A549 (cell line): ENCODE measurements at regions not wholly inside any gene's neighbourhood (a gene's known extent, or its start where the extent isn't known, plus 50 kb on each side); places are given as distances from the start of the nearest gene placed in this dataset.

Experiments used
- ATAC-seq, 2 experiments: fragments of 200-7000 bp in 1 of 2; fragments of >200 bp in 1 of 2; cut with Nextera tagmentation in 1 of 2; cut with Tn5 transposase in 1 of 2; 3 replicates each; pipeline versions ENCODE4 v1.8.0 to v1.9.1; 2018 to 2020; ENCODE audit warnings: mild to moderate bottlenecking in 1 of 2, moderate library complexity in 1 of 2
- CTCF ChIA-PET: fragments of 300-600 bp; sonication (Branson Sonifier 250); formaldehyde crosslinking; extraction: SDS; loops from one replicate; lab custom pipeline; 2021; ENCODE audit warnings: antibody characterized with exemption, inconsistent platforms; lab: Yijun Ruan, JAX
- POLR2A ChIA-PET: fragments of 350-600 bp; formaldehyde crosslinking; extraction: SDS; loops from one replicate; lab custom pipeline; 2021; ENCODE audit warnings: antibody characterized with exemption, inconsistent platforms; lab: Yijun Ruan, JAX
- DNase-seq, 2 experiments: peaks; one replicate each; pipeline versions ENCODE4 v3.0.0 to v3.0.0-alpha.2; 2011 to 2016; ENCODE audit warnings: low read depth in 1 of 2, low spot score in 1 of 2
- FAIRE-seq: peaks from 2 replicates; lab custom pipeline; 2011; peaks lifted over from hg19 to GRCh38; lab: Jason Lieb, UNC
- H3K27ac ChIP-seq, 2 experiments: fragments of >200 bp; sonication (Bioruptor Twin); formaldehyde crosslinking; 3 replicates each; pipeline ENCODE4 v1.5.1; 2016 to 2017
- H3K4me1 ChIP-seq: fragments of >200 bp; sonication (Bioruptor Twin); formaldehyde crosslinking; 3 replicates; pipeline ENCODE4 v1.6.1; 2016
- H3K4me2 ChIP-seq: fragments of >200 bp; sonication (Bioruptor Twin); formaldehyde crosslinking; 3 replicates; pipeline ENCODE4 v1.6.1; 2016
- H3K4me3 ChIP-seq: fragments of >200 bp; sonication (Bioruptor Twin); formaldehyde crosslinking; 3 replicates; pipeline ENCODE4 v1.5.1; 2016
- H3K9me3 ChIP-seq: fragments of >200 bp; sonication (Bioruptor Twin); formaldehyde crosslinking; 3 replicates; pipeline ENCODE4 v1.6.1; 2016
- CBX8 ChIP-seq: fragments of 200-600 bp; sonication (generic); IDR thresholded peaks from 2 replicates; pipeline ENCODE4 v1.6.1; 2016
- EHF ChIP-seq: fragments of 250-450 bp; sonication (Bioruptor Pico); IDR thresholded peaks from 2 replicates; pipeline ENCODE4 v1.5.0; 2020; ENCODE audit warnings: mild to moderate bottlenecking
- EP300 ChIP-seq, 2 experiments: fragments of >200 bp; sonication (Bioruptor Twin); formaldehyde crosslinking; IDR thresholded peaks; 2 replicates in 1 of 2; 3 replicates in 1 of 2; pipeline ENCODE4 v1.6.1; 2016 to 2017
- HOXB5 ChIP-seq: fragments of 250-450 bp; sonication (Bioruptor Pico); IDR thresholded peaks from 2 replicates; pipeline ENCODE4 v1.5.0; 2020; ENCODE audit warnings: mild to moderate bottlenecking, moderate library complexity
- KDM5A ChIP-seq: fragments of 200-600 bp; sonication (generic); IDR thresholded peaks from 2 replicates; pipeline ENCODE4 v1.6.1; 2016; ENCODE audit warnings: antibody characterized with exemption, mild to moderate bottlenecking
- MAZ ChIP-seq: fragments of 150-350 bp; IDR thresholded peaks from 2 replicates; pipeline ENCODE4 v1.6.1; 2014; ENCODE audit warnings: antibody characterized with exemption, low read depth, low read length, borderline replicate concordance
- MYC ChIP-seq: IDR thresholded peaks from 2 replicates; pipeline ENCODE4 v1.6.1; 2012; ENCODE audit warnings: mild to moderate bottlenecking, inconsistent platforms, low read length, improper control_type of control experiment, borderline replicate concordance
- NFE2L2 ChIP-seq: fragments of 150-350 bp; conservative IDR thresholded peaks from 2 replicates; pipeline ENCODE4 v1.6.1; 2014; ENCODE audit warnings: low read length
- PHF8 ChIP-seq: fragments of 200-600 bp; sonication (generic); IDR thresholded peaks from 2 replicates; pipeline ENCODE4 v1.6.1; 2016; ENCODE audit warnings: low read depth, mild to moderate bottlenecking, antibody characterized with exemption, moderate library complexity, borderline replicate concordance
- POLR2AphosphoS2 ChIP-seq: conservative IDR thresholded peaks from 2 replicates; pipeline ENCODE4 v1.6.1; 2012; ENCODE audit warnings: low read length, improper control_type of control experiment, inconsistent platforms
- RAD21 ChIP-seq, 2 experiments: fragments of >200 bp in 1 of 2; sonication (Bioruptor Twin) in 1 of 2; formaldehyde crosslinking in 1 of 2; IDR thresholded peaks in 1 of 2; conservative IDR thresholded peaks in 1 of 2; 2 replicates in 1 of 2; 3 replicates in 1 of 2; pipeline ENCODE4 v1.6.1; 2012 to 2018; ENCODE audit warnings: inconsistent platforms in 1 of 2
- REST ChIP-seq: fragments of 200-600 bp; sonication (generic); IDR thresholded peaks from 2 replicates; pipeline ENCODE4 v1.6.1; 2016; ENCODE audit warnings: antibody characterized with exemption, mild to moderate bottlenecking, moderate library complexity
- RFX5 ChIP-seq: fragments of 450-650 bp; IDR thresholded peaks from 2 replicates; pipeline ENCODE4 v1.7.1; 2014; ENCODE audit warnings: antibody characterized with exemption, mild to moderate bottlenecking, moderate library complexity
- RNF2 ChIP-seq: fragments of 200-600 bp; sonication (generic); IDR thresholded peaks from 2 replicates; pipeline ENCODE4 v1.6.1; 2016; ENCODE audit warnings: low read depth, mild to moderate bottlenecking, antibody characterized with exemption, moderate library complexity, borderline replicate concordance
- SREBF2 ChIP-seq: fragments of 450-650 bp; IDR thresholded peaks from 2 replicates; pipeline ENCODE4 v1.6.1; 2014; ENCODE audit warnings: mild to moderate bottlenecking, moderate library complexity
- USF2 ChIP-seq: fragments of 450-650 bp; IDR thresholded peaks from 2 replicates; pipeline ENCODE4 v1.6.1; 2014; ENCODE audit warnings: antibody characterized with exemption
- ZFP36 ChIP-seq: fragments of 450-650 bp; IDR thresholded peaks from 2 replicates; pipeline ENCODE4 v1.6.1; 2014; ENCODE audit warnings: borderline replicate concordance; ENCODE audit not compliant: partially characterized antibody
- ZSCAN20 ChIP-seq: fragments of 250-450 bp; sonication (Bioruptor Pico); IDR thresholded peaks from 2 replicates; pipeline ENCODE4 v1.8.0; 2022; ENCODE audit warnings: mild to moderate bottlenecking, moderate library complexity
- WGBS: methylation state at CpG from one replicate; pipeline ENCODE4 v1.1.6; 2017; ENCODE audit errors: missing lambda C conversion rate; 5-methylcytosine and 5-hydroxymethylcytosine counted together
- TF ChIP-seq, protein P1 (sequence below): fragments of >200 bp; sonication (Bioruptor Twin); formaldehyde crosslinking; IDR thresholded peaks from 2 replicates; pipeline ENCODE4 v1.6.1; 2016
- TF ChIP-seq, protein P2 (sequence below): fragments of >200 bp; sonication (Bioruptor Twin); formaldehyde crosslinking; IDR thresholded peaks from 3 replicates; pipeline ENCODE4 v1.6.1; 2016

DNA sequence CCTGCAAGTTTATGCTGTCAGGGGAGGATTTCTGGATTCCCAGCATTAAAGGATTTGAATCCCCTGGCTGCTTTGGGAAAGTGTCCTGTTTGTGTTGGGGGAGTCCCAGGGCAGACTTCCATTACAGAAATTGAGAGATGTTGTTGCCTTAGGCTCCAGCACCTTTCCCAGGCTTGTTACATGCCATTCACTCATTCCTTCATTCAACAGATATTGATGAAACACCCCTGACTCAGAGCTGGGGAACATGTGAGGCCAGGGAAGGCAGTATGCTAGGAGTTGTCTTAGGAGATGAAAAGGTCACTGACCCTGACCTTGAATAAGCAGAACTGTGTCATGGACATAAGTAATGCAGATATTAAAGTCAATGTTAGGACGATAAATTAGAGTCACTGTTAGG is 161.7 kb downstream of the NTMT2 start:
- Histone ChIP-seq H3K4me1 (no peaks in the 10 kb centered on the region), H3K27ac (no peak overlapping the region), H3K9me3 (no peaks in the 10 kb centered on the region), H3K4me3 (no peak overlapping the region), H3K4me2 (no peak overlapping the region)
- TF ChIP-seq REST (no peak), ZFP36 (no peak), ZSCAN20 (no peak), USF2 (no peak), KDM5A (no peak), RFX5 (no peak), POLR2AphosphoS2 (no peak), MYC (no peak), PHF8 (no peak), CBX8 (no peak), MAZ (no peak), NFE2L2 (no peak), RAD21 (conservative IDR thresholded peaks at IDR 0.05 in 1 of 2, IDR thresholded peaks at IDR 0.05 in 1 of 2) (no peak)
- TF ChIP-seq, protein P1, sequence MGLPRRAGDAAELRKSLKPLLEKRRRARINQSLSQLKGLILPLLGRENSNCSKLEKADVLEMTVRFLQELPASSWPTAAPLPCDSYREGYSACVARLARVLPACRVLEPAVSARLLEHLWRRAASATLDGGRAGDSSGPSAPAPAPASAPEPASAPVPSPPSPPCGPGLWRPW: no peak
- WGBS: 12% methylated on average over 1 of the region's 1 CpG
- FAIRE-seq (no peak), ATAC-seq (no peak), DNase-seq (no peak)
- ChIA-PET CTCF (no interaction called here), POLR2A (no interaction called here)

DNA sequence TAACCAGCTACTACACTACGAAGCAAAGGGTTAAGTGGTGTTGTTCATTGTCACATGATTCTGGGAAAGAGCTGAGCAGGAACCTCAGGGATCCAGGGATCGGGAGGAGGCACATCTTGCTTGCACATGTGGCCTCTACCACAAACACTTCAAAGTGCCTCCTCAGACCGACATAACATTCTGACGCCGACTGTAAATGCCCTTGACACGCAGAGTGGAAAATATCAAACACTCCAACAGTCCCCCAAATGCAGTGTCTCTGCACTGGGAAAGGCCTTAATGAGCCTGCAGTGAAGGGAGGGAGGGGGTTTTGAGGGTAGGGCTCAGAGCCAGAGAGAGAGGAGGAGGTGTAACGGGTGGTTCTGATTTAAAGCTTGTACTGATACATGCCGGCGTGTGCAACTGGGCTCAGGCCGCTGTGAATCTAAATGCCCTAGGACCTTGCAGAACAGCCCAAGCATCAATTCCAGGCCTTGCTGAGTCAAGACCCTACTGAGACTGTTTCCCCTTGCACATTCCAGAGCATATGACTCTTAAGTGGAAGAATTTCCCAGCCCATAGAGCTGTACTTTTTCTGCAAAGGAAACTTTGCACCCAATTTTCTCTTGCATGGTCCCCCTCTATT is 163.7 kb downstream of the NTMT2 start:
- Histone ChIP-seq H3K27ac (no peak overlapping the region), H3K4me1 (no peaks in the 10 kb centered on the region), H3K4me2 (no peak overlapping the region), H3K4me3 (no peak overlapping the region), H3K9me3 (no peaks in the 10 kb centered on the region)
- ChIA-PET CTCF (interaction anchor here (0.6 kb wide), 1 partner anchor 194 kb away, joined by 3 read pairs; no protein-coding TSS in a partner anchor), POLR2A (no interaction called here)
- ATAC-seq (no peak), DNase-seq (no peak), FAIRE-seq (no peak)
- no peak for TF ChIP-seq USF2
- no peak for TF ChIP-seq ZSCAN20
- TF ChIP-seq EHF (CRISPR knock-in tag): no peak
- TF ChIP-seq EP300 (IDR thresholded peaks at IDR 0.05): no peak
- TF ChIP-seq, protein P2, sequence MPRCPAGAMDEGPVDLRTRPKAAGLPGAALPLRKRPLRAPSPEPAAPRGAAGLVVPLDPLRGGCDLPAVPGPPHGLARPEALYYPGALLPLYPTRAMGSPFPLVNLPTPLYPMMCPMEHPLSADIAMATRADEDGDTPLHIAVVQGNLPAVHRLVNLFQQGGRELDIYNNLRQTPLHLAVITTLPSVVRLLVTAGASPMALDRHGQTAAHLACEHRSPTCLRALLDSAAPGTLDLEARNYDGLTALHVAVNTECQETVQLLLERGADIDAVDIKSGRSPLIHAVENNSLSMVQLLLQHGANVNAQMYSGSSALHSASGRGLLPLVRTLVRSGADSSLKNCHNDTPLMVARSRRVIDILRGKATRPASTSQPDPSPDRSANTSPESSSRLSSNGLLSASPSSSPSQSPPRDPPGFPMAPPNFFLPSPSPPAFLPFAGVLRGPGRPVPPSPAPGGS: no peak
- TF ChIP-seq RNF2: no peak
- no peak for TF ChIP-seq SREBF2
- no peak for TF ChIP-seq HOXB5 (CRISPR knock-in tag)
- WGBS: 52% methylated on average over 10 of the region's 10 CpGs
